Calu3 (cell line): ENCODE measurements at regions not wholly inside any gene's neighbourhood (a gene's known extent, or its start where the extent isn't known, plus 50 kb on each side); places are given as distances from the start of the nearest gene placed in this dataset.

ENCODE experiments used
- BruUV-seq: library from RNA; stranded (reverse); fragments of 400-500 nt; replicated peaks from 2 replicates; lab custom pipeline; 2021; lab: Mats Ljungman, UMichigan
- CTCF ChIA-PET: fragments of 300-600 bp; sonication (Branson Sonifier 250); formaldehyde crosslinking; loops from one replicate; lab custom pipeline; 2022; ENCODE audit warnings: antibody characterized with exemption; lab: Charles Lee
- DNase-seq: peaks from one replicate; pipeline ENCODE4 v3.0.0; 2022
- H3K27ac Mint-ChIP-seq: one replicate; pipeline ENCODE4 v1.8.0; 2022; ENCODE audit warnings: mixed read lengths; ENCODE audit not compliant: unreplicated experiment
- H3K27me3 Mint-ChIP-seq: one replicate; pipeline ENCODE4 v1.8.0; 2022; ENCODE audit warnings: mixed read lengths; ENCODE audit not compliant: unreplicated experiment
- H3K36me3 Mint-ChIP-seq: one replicate; pipeline ENCODE4 v1.8.0; 2022; ENCODE audit warnings: mild to moderate bottlenecking, moderate library complexity, mixed read lengths; ENCODE audit not compliant: insufficient read depth, unreplicated experiment
- H3K4me1 Mint-ChIP-seq: one replicate; pipeline ENCODE4 v1.8.0; 2022; ENCODE audit warnings: mild to moderate bottlenecking, low read depth, mixed read lengths; ENCODE audit not compliant: unreplicated experiment
- H3K4me3 Mint-ChIP-seq: one replicate; pipeline ENCODE4 v1.8.0; 2022; ENCODE audit warnings: mild to moderate bottlenecking, low read depth, moderate library complexity, mixed read lengths; ENCODE audit not compliant: unreplicated experiment
- H3K9me3 Mint-ChIP-seq: one replicate; pipeline ENCODE4 v1.8.0; 2022; ENCODE audit warnings: low read depth, mixed read lengths; ENCODE audit not compliant: unreplicated experiment
- CTCF ChIP-seq: fragments of 200-600 bp; IDR thresholded peaks from one replicate; pipeline ENCODE4 v1.8.0; 2022; ENCODE audit warnings: antibody characterized with exemption; ENCODE audit not compliant: unreplicated experiment
- intact Hi-C: fragments of 100-400 bp; cut with micrococcal nuclease; formaldehyde crosslinking; loops from one replicate; pipeline ENCODE4 v1.10.0; 2022; ENCODE audit not compliant: unreplicated experiment

- no peaks in the 10 kb centered on the region for H3K9me3 Mint-ChIP-seq
- intact Hi-C loops = no loop called here
- no peaks in the 10 kb centered on the region for H3K27me3 Mint-ChIP-seq
- CTCF ChIA-PET = no interaction called here
- no peaks in the 10 kb centered on the region for H3K36me3 Mint-ChIP-seq
- DNase-seq = no peak
- no TSS peak for BruUV-seq
- H3K4me3 Mint-ChIP-seq = no peak overlapping the region
- no peak overlapping the region for H3K27ac Mint-ChIP-seq
- TF ChIP-seq CTCF = no peak
- H3K4me1 Mint-ChIP-seq = peaks cover 21% of the 10 kb centered on the region
These were observed 151.4 kb upstream of the AVPR1A start for GRCh38 chr12:63302269-63302940.

GRCh38 chr12:63301311-63301710 is 150.3 kb upstream of the AVPR1A start:
- no peak overlapping the region for H3K27ac Mint-ChIP-seq
- no peak for TF ChIP-seq CTCF
- H3K27me3 Mint-ChIP-seq = no peaks in the 10 kb centered on the region
- H3K9me3 Mint-ChIP-seq = no peaks in the 10 kb centered on the region
- intact Hi-C loops = no loop called here
- H3K36me3 Mint-ChIP-seq = no peaks in the 10 kb centered on the region
- BruUV-seq = no TSS peak
- DNase-seq = no peak
- H3K4me3 Mint-ChIP-seq = no peak overlapping the region
- CTCF ChIA-PET = no interaction called here
- H3K4me1 Mint-ChIP-seq = peaks cover 21% of the 10 kb centered on the region

GRCh38 chr12:63298386-63298930 is 147.5 kb upstream of the AVPR1A start:
- H3K36me3 Mint-ChIP-seq = no peaks in the 10 kb centered on the region
- H3K9me3 Mint-ChIP-seq = no peaks in the 10 kb centered on the region
- H3K4me3 Mint-ChIP-seq = no peak overlapping the region
- H3K4me1 Mint-ChIP-seq = peaks cover 40% of the 10 kb centered on the region
- CTCF ChIA-PET = interaction anchor here (1.1 kb wide), 1 partner anchor 147 kb away, joined by 4 read pairs; the partner anchor contains the start of gene AVPR1A
- intact Hi-C loops = no loop called here
- peak overlapping the region; percentile 34 for H3K27ac Mint-ChIP-seq
- DNase-seq = no peak
- BruUV-seq = no TSS peak
- TF ChIP-seq CTCF = no peak
- no peaks in the 10 kb centered on the region for H3K27me3 Mint-ChIP-seq

GRCh38 chr12:63294327-63294632 is 143.3 kb upstream of the AVPR1A start:
- BruUV-seq = no TSS peak
- Mint-ChIP-seq H3K27me3 (no peaks in the 10 kb centered on the region), H3K4me1 (peaks cover 39% of the 10 kb centered on the region), H3K27ac (peak overlapping the region; percentile 87), H3K9me3 (no peaks in the 10 kb centered on the region), H3K4me3 (no peak overlapping the region), H3K36me3 (no peaks in the 10 kb centered on the region)
- no peak for TF ChIP-seq CTCF
- CTCF ChIA-PET = interaction anchor here (0.6 to 1.6 kb wide), 2 partner anchors 142 to 473 kb away, joined by 3 to 7 read pairs; no protein-coding TSS in a partner anchor
- intact Hi-C loops = no loop called here
- DNase-seq = peak; percentile 70
